Tibial nerve (tissue), 4 donors: ENCODE measurements at regions not wholly inside any gene's neighbourhood (a gene's known extent, or its start where the extent isn't known, plus 50 kb on each side); places are given as distances from the start of the nearest gene placed in this dataset.

ENCODE experiments used
- DNase-seq, 2 donors: peaks; one replicate each; pipeline ENCODE4 v3.0.0-alpha.2; 2019; ENCODE audit warnings: low spot score in 2 of 2
- H3K27ac ChIP-seq, 4 donors: fragments of 200-600 bp; sonication (generic) in 3 of 4; one replicate each; pipeline ENCODE4 v1.5.1; 2017 to 2019; ENCODE audit warnings: mild to moderate bottlenecking in 1 of 4
- H3K27me3 ChIP-seq, 2 donors: fragments of 200-600 bp; sonication (generic) in 1 of 2; one replicate each; pipeline versions ENCODE4 v1.5.1 to v1.6.0; 2017 to 2019
- H3K36me3 ChIP-seq, 3 donors: fragments of 200-600 bp; sonication (generic); one replicate each; pipeline ENCODE4 v1.5.1; 2018 to 2019
- H3K4me1 ChIP-seq, 4 donors: fragments of 200-600 bp; sonication (generic) in 3 of 4; one replicate each; pipeline ENCODE4 v1.5.1; 2017 to 2019
- H3K4me3 ChIP-seq, 4 donors: fragments of 200-600 bp; sonication (generic) in 3 of 4; one replicate each; pipeline ENCODE4 v1.5.1; 2017 to 2019; ENCODE audit warnings: mild to moderate bottlenecking in 1 of 4, moderate library complexity in 1 of 4
- H3K9me3 ChIP-seq, 4 donors: fragments of 200-600 bp; sonication (generic) in 3 of 4; one replicate each; pipeline ENCODE4 v1.5.1; 2017 to 2019
- CTCF ChIP-seq, 5 experiments: fragments of 200-600 bp in 3 of 5; fragments of 450-650 bp in 2 of 5; sonication (generic) in 3 of 5; IDR thresholded peaks; one replicate each; pipeline ENCODE4 v1.5.1; 2016 to 2019; ENCODE audit warnings: antibody characterized with exemption in 5 of 5, mild to moderate bottlenecking in 3 of 5, moderate library complexity in 2 of 5
- EP300 ChIP-seq, 2 donors: sonication (generic); formaldehyde crosslinking; IDR thresholded peaks; one replicate each; pipeline ENCODE4 v1.6.1; 2017; ENCODE audit warnings: antibody characterized with exemption in 2 of 2, mild to moderate bottlenecking in 1 of 2
- POLR2A ChIP-seq, 2 donors: fragments of 450-650 bp; IDR thresholded peaks; one replicate each; pipeline ENCODE4 v1.6.1; 2017; ENCODE audit warnings: antibody characterized with exemption in 2 of 2, mild to moderate bottlenecking in 2 of 2, moderate library complexity in 2 of 2
- WGBS, 2 donors: methylation state at CpG; one replicate each; pipeline ENCODE4 v1.1.5; 2018; 5-methylcytosine and 5-hydroxymethylcytosine counted together

- H3K4me1 ChIP-seq = peaks cover 0 to 6% (median 0%) of the 10 kb centered on the region in 4 donors
- H3K9me3 ChIP-seq = no peaks in the 10 kb centered on the region
- 97 to 98% methylated on average over 5 of the region's 5 CpGs for WGBS, 2 donors
- no peak for DNase-seq
- H3K27me3 ChIP-seq = no peaks in the 10 kb centered on the region
- no peaks in the 10 kb centered on the region for H3K36me3 ChIP-seq
- H3K27ac ChIP-seq = no peak overlapping the region
- H3K4me3 ChIP-seq = no peak overlapping the region
- no peak for TF ChIP-seq CTCF (IDR thresholded peaks at IDR 0.05)
- no peak for TF ChIP-seq POLR2A (IDR thresholded peaks at IDR 0.05)
- TF ChIP-seq EP300 (IDR thresholded peaks at IDR 0.05) = no peak
Measured at GRCh38 chr9:88807426-88807825, 183.8 kb upstream of the S1PR3 start.

DNA sequence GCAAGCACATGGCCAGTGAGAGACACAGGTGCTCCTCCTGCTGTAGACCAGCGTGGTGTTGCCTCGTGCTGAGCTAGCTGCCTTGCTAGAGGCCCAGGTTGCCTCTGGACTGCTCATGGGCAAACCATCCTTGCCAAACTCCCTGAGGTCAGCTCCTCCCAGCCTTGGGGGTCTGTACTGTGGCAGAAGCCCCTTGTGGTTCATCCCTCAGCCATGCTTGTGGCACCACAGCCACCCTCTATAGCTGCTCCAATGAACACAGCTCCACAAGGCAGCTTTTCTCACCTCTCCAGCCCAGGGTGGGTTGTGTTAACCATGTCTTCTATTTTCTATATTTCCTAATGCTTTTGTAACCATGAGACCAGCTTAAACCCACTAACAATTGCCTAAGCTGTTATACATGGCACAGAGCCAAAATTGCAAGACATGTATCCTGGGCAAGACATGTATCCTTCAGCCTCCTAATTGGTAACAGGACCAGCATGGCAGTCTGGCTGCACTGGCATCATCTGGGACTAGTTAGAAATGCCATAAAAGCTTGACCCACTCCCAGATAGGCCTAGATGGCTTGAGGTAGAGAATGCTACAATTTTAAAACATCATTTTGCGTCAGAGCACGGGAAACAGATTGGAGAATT, 183.1 kb upstream of the S1PR3 start:
- H3K9me3 ChIP-seq = no peaks in the 10 kb centered on the region
- DNase-seq = no peak
- H3K27ac ChIP-seq = no peak overlapping the region
- H3K36me3 ChIP-seq = no peaks in the 10 kb centered on the region
- WGBS, 2 donors = 95 to 98% methylated on average over 4 of the region's 4 CpGs
- no peaks in the 10 kb centered on the region for H3K27me3 ChIP-seq
- TF ChIP-seq CTCF (IDR thresholded peaks at IDR 0.05) (no peak), POLR2A (IDR thresholded peaks at IDR 0.05) (no peak), EP300 (IDR thresholded peaks at IDR 0.05) (no peak)
- no peak overlapping the region for H3K4me3 ChIP-seq
- H3K4me1 ChIP-seq = peaks cover 0 to 6% (median 0%) of the 10 kb centered on the region in 4 donors

GRCh38 chr9:88808761-88809354, 182.4 kb upstream of the S1PR3 start:
- H3K4me3 ChIP-seq = no peak overlapping the region
- no peaks in the 10 kb centered on the region for H3K36me3 ChIP-seq
- TF ChIP-seq CTCF (IDR thresholded peaks at IDR 0.05) (no peak), POLR2A (IDR thresholded peaks at IDR 0.05) (no peak), EP300 (IDR thresholded peaks at IDR 0.05) (no peak)
- peaks cover 0 to 6% (median 0%) of the 10 kb centered on the region in 4 donors for H3K4me1 ChIP-seq
- WGBS, 2 donors = 70 to 87% methylated on average over 5 of the region's 5 CpGs
- no peaks in the 10 kb centered on the region for H3K27me3 ChIP-seq
- H3K9me3 ChIP-seq = no peaks in the 10 kb centered on the region
- DNase-seq = no peak
- no peak overlapping the region for H3K27ac ChIP-seq

DNA sequence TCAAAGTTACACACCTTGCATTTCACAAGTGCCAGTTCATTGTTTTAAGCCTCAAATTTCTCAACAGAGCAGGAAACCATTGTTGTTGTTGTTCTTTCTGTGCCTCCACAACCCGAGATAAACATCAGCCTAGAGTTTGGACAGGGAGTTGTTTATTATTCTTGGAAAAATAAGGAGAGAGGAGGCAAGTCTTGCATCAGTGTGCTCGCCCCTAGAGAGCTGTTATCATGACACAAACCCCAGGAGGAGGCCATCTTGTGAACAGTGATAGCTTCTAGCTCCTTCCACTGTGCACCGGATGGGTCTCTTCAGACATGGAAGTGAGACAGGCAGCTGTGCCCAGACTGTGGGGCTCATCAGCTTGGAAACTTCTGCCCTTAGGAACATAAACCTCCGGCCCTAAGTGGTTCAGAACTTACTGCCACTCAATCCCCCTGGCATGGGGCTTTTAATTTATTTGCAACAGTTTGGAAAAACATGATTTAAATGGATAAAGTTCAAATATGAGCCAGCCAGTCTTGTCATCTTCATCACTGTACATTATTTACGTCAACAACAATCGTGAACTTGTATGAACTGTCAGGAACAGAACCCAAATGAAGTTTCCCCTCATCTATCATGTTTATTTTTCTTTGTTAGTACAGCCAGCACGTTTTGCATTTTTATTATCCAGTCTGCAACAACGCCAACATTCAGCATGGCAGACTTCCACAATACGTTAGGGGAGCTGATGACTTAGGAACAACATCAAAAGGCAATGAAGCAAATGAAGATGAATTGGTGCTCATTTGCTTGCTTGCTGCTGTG, 181.7 kb upstream of the S1PR3 start:
- no peaks in the 10 kb centered on the region for H3K27me3 ChIP-seq
- no peak for TF ChIP-seq EP300 (IDR thresholded peaks at IDR 0.05)
- no peak for TF ChIP-seq POLR2A (IDR thresholded peaks at IDR 0.05)
- no peak for TF ChIP-seq CTCF (IDR thresholded peaks at IDR 0.05)
- no peak overlapping the region for H3K27ac ChIP-seq
- WGBS, 2 donors = 60 to 65% methylated on average over 9 of the region's 9 CpGs
- H3K9me3 ChIP-seq = no peaks in the 10 kb centered on the region
- H3K36me3 ChIP-seq = no peaks in the 10 kb centered on the region
- H3K4me3 ChIP-seq = no peak overlapping the region
- peaks cover 0 to 10% (median 0%) of the 10 kb centered on the region in 4 donors for H3K4me1 ChIP-seq
- DNase-seq = no peak

DNA sequence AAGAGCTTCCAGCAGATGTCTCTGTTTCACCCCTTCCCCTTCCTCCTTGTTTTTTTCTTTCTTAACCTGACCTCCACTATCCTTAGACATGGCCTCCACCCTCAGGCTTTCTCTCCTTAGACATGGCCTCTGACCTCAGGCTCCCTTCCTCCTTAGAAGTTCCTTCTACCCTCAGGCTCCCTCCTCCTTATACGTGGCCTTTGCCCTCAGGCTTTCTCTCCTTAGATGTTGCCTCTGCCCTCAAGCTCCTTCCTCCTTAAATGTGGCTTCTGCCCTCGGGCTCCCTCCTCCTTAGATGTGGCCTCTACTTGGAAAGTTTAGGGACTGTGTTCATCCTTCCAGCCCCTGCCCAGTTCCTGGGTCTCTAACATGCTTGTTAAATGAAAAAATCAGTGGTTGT, 180.4 kb upstream of the S1PR3 start:
- 78 to 80% methylated on average over 2 of the region's 2 CpGs for WGBS, 2 donors

More for the DNA sequence above, 180.4 kb upstream of the S1PR3 start:
- Histone ChIP-seq H3K36me3 (no peaks in the 10 kb centered on the region), H3K27ac (no peak overlapping the region), H3K27me3 (no peaks in the 10 kb centered on the region), H3K4me1 (peaks cover 0 to 13% (median 0%) of the 10 kb centered on the region in 4 donors), H3K9me3 (no peaks in the 10 kb centered on the region), H3K4me3 (no peak overlapping the region)
- DNase-seq = no peak
- TF ChIP-seq EP300 (IDR thresholded peaks at IDR 0.05) (no peak), POLR2A (IDR thresholded peaks at IDR 0.05) (no peak), CTCF (IDR thresholded peaks at IDR 0.05) (no peak)
